ENCODE measurements at regions not wholly inside any gene's neighbourhood (a gene's known extent, or its start where the extent isn't known, plus 50 kb on each side); places are given as distances from the start of the nearest gene placed in this dataset.

DNA sequence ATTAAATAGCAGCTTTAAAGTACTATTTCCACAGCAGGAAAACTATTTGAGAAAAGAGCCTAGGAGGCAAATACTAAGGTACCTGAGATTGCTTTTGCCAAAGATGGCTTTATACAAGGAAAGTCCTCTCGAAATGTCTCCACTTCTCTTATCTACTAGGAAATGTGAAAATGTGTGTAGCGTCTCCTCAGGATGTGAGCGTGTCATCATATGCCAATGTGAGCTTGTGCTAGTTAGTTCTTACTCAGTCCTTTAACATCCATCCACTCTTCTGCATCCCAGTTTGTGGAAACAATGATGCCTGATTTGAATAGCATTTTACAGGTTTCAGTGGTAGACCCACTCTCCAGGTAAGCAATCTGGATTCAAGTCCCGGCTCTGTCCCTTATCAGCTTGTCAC lies 421.0 kb downstream of the DYNC2H1 start:
- DNase-seq = no peak

DNA sequence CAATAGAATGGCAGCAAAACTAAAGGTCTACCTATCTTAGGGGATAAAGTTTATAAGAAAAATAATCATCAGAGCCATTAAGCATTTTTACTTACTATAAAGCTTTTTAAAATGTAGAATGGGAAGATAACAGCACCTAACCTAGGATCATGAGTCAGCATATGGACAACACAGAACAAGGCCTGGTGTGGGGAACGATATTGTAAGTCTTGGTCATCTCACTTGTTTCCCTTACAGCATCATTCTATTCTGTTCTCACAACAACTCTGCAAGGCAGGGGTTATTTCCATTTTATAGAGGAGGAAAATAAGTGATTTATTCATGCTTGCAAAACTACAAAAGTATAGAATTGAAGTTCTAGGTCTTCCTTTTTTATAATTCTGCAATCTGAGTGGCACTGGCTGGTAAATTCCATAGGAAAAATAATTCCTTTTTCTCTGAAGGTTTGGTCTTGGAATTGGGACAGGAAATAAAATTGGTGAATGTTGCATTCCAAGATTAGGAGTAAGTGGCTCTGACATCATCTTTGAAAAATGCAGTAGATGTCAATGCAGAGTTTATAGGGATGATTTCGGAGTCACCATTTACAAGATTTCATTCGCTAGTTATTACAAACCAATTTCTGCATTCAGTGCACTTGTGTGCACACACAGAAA lies 423.0 kb downstream of the DYNC2H1 start:
- no peak for DNase-seq

DNA sequence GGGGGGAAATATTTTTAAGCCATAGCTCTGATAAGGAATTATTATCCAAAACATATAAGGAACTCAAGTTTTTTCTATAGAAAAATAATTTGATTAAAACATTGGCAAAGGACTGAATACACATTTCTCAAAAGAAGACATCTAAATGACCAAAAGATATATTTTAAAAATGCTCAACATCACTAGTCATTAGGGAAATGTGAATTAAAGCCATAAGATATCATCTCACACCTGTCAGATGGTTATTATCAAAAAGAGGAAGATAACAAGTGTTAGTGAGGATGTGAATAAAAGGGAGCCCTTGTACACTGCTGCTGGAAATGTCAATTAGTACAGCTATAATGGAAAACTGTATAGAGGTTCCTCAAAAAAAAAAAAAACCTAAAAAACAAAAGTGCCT lies 425.0 kb downstream of the DYNC2H1 start:
- DNase-seq = no peak

DNA sequence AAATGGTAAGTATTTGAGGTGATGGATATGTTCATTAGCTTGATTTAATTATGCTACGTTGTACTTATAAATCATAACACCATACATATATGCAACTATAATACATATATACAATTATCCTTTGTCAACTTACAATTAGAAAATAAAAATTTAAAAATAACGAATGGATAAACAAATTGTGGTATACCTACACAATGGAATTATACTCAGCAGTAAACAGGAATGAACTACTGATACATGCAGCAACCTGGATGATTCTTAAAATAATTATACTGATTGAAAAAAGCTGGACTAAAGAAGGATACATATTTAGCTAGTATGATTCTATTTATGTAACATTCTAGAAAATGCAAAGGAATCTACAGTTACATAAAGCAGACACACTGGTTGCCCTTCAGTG lies 425.7 kb downstream of the DYNC2H1 start:
- no peak for DNase-seq

DNA sequence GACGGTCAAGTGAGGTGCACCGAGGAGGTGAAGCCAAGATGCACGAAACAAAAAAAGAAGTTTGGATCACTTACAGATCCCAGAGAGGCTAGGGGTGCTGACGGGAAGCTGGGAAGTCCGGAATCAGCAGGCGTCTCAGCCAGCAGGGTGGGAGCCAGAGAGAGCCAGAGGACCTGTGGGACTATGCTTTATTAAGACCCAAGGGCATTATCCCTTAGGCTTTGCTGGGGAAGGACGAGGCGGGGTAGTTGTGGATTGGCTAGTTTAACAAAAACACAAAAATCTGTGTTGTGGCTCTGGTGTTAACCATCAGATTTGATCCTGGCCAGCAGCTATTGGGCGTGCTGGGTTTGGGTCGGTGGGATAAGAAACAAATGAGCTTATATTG lies 427.1 kb downstream of the DYNC2H1 start:
- no peak for DNase-seq

DNA sequence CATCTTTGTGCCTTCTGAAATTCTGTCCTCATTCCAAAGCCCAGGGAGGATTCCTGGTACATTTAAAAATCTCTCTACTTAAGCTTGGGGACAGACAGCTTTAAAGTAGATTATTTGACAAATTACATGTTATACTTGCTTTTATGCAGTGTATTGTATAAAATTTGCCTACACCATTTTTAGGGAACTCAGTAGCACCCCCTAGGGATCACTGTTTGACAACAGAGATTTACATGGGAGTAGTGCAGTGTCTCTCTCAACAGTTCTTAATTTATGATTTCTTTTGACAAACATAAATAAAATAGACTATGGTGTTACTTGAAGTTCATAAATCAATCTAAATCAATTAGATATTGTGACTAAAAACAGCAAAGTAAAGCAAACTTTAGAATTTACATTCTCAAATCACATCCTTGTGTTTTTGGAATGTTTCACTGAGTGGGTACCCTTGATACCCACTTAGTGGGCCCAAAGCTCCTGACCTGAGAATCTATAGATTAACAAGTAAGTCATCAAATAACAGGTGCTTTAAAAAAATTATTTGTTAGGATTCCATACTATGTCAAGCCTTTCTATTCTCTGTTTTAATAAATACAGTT lies 428.8 kb downstream of the DYNC2H1 start:
- no peak for DNase-seq

DNA sequence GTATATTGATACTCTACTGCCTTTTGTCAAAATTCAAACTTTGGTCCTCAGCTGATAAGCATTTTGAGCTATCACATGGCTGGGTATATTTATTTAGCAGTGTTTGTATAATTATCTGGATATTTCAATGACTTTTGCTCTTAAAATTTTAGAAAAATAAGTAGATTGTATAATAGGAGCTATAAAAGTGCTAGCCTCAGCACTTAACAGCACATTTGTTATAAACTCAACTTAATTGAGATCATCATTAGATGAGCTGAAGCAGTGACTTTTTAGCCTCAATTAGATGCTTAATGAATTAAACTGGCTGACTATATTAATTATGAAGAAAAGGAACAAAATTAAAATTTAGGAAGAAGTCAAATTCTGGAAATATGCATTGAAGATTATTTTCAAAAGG lies 429.9 kb downstream of the DYNC2H1 start:
- no peak for DNase-seq

DNA sequence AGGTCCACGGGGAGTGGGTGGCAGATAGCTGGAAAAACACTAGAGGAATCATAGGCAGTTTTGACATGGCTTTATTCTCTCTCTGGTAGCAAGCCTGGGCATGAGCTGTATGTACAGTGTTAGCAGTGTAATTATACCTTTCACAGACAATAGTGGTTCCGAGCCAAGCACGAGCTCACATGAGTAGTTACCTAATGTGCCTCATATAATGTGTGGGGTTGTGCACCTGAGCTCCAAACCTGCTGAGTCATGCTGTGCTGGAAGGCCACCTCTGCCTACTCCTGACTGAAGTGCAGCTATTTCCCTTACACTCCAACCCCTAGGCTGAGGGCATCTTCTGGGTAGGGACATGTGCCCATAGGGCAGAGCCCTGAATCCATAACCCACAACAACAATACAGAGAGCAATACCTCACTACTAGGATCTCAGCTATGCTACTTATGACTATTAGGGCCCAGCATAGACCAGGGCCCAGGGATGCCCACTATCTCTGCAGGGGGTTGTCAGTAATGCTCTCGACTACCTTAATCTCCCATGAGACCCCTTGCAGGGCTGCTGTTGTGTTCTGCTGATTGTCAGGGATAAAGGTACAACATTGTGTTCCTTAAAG lies 432.1 kb downstream of the DYNC2H1 start:
- DNase-seq = no peak

DNA sequence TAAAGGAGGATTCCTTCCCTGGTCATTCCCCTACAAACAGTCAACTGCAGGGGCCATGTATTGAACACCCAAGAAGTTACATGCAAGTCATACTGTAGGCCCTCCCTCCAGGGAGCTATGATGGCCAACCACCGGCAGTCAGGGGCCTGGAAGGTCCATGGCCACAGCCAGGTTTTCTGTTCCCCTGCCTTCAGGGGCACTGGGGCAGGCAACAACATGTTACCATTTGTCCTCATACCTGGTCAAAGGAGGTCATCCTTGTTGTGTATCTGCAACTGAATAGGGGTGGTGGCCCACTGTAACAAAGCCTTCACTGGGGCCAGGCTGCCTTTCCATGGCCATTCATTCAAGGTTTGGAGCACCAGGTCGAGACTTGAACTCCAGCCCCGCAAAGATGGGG lies 433.6 kb downstream of the DYNC2H1 start:
- DNase-seq = no peak

DNA sequence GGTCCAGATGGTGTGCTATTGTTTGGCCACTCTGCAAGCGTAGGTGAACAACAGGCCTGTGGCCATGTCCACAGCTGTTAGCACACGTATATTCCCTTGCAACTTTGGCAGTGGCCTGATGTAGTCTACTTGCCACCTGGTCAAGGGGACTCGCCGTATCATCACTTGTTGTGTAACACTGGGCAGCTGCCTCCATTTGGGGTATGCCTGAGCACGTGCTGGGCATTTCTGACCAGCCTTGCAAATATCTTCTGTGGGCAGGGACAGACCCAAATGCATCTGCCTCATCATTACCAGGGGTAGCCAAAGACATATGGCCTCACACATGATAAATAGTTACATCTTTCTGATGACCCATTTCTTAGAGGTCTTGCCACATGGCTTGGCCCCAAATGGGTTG lies 434.2 kb downstream of the DYNC2H1 start:
- DNase-seq = no peak

DNA sequence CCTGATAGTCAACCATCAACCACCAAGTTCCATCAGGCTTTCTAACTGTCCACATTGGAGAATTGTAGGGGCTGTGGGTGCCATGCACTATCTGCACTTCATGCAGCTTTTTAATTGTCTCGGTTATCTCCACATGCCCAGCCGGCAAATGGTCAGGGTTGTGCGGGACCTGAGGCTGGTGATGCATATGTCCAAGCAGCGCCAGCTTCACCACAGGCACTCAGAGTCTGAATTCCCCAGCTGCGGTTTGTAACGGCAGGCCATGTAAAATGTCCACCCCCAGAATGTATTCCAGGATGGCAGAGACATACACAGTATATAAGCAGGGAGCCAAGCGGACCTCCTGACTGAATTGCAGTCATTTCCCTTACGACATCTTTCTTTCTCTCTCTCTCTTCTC lies 435.6 kb downstream of the DYNC2H1 start:
- DNase-seq = no peak

DNA sequence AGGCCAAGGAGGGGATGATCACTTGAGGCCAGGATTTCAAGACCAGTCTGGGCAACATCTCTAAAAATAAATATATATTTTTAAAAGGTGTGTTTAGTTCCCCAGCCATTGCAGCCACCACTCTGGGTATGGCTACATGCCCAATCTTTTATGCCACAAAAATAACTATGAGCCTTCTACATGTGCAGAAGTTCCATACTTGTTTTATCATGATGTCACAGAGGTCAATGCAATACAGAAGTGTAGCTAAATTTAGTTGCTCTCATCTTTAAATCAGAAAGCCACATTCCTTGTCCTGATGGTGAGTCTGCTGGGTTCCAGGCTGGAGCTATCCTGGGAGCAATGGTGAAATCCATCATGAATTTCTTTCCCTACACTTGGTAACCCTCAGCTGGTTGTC lies 436.3 kb downstream of the DYNC2H1 start:
- DNase-seq = no peak

DNA sequence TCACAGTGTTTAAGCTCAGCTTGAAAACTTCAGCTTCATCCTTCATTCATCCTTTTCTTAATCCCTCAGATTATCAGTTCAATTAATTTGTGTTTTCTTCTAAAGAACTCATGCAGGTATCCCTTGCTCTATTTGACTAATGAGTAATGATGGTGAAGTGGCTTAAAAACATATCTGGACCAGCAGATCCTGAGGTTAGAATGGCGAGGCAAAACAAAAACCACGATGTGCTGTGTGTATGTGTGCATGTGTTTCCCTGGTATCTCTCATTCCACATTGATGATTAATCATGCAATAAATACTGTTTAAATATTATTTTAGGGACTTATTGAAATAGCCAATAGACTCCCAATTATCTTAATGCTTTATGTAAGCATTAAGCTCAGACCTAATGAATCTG lies 437.0 kb downstream of the DYNC2H1 start:
- DNase-seq = no peak

DNA sequence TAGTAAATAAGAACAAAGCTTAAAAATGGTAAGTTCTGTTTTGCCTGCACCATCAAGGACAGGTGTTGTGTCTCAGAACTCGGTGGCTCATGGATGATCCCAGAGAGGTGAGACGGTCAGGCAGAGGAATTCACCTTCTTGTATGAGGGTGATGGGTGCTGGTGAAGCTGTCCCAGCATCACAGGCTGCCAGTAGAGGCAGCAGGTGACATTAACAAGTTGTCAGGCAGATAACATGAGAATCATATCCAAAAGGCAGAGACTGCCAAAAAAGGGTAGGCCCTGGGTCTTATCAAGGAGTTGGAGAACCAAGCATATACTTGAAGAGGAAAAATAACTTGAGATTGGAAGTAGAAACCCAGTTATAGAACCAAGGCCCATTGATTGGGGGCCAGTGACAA lies 437.8 kb downstream of the DYNC2H1 start:
- DNase-seq = no peak

DNA sequence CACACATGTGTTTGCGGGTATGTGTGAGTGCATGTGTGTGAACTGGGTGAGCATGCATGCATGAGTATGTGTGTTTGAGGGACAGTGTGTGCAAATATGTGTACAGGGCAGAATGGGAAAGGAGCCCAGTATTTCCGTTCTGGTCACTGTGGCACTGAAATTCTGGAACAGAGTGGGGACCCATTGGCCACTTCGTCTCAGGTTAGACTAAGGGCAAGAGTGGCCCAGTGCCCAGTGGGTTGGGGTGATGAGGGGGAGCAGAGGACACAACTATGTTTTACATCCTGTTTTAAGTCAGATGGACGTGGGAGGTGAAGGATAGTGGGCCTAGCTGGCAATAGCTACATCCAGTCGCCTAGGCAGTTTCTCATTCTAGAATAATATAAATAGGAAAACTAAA lies 438.5 kb downstream of the DYNC2H1 start:
- DNase-seq = no peak

DNA sequence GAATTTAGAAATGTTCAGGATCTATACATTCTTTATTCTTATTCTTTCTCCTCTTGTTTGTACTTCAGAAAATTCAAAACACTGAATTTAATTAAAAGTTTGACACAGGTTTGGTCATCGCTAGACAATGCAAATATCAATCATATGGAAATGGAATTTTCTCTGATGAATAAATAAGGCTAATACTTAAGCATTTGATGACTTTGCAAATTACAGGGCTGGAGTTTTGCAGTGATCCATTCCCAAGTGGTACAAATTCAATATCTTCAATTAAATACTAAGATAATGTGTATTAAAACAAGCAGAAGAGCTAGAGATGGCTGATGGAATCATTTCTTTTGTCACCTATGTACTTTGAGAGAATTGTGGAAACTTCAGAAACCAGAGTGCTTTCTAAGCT lies 439.6 kb downstream of the DYNC2H1 start:
- DNase-seq = no peak

DNA sequence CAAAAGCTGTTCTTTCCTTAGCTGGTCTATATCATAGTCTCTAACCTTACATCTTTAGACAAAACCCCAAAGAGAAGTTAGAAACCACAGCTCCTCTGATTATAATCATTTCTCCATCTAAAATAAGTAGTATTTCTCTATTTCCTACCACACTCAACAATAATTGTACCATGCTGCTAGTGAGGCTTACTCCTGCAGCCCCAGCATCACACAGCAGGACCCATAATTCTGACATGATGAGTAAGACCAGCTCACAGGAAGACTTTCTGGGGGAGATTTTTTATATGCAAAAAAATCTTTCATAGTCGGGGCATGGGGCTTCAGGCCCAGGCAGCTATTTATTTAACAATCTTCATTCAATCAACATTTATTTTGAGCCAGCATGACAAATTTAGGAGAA lies 441.6 kb downstream of the DYNC2H1 start:
- DNase-seq = no peak

DNA sequence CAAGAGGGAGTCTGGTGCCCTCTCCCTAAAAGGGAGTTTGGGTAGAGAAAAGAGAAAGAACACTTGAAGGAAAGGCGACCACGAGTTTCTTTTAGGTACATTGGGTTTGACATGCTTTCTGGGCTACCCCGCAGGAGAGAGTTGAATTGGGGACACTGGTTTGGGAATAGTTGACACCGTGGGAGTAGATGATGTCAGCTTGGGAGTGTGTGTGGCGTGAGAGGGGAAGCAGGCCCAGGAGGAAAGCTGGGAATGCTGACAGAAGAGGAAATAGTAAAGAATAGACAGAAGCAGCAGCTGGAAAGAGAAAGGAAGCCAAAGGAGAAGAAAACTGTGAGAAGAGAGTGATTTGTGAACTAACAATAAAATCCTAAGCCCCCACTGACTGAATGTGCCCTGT lies 442.9 kb downstream of the DYNC2H1 start:
- DNase-seq = no peak

DNA sequence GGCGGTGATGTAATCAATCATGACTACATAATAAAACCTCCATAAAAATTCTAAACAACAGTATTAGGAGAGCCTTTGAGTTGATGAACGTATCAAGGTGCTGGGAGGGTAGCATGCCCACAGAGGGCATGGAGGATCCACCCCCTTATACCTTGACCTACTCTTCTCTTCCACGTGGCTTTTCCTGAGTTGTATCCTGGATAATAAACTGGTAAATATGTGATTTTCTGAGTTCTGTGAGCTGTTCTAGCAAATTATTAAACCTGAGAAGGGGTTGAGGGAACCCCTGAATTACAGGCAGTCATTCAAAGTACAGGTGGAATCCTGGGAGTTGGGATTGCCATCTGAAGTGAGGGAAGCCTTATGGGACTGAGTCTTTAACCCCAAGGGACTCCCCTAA lies 446.9 kb downstream of the DYNC2H1 start:
- DNase-seq = no peak

DNA sequence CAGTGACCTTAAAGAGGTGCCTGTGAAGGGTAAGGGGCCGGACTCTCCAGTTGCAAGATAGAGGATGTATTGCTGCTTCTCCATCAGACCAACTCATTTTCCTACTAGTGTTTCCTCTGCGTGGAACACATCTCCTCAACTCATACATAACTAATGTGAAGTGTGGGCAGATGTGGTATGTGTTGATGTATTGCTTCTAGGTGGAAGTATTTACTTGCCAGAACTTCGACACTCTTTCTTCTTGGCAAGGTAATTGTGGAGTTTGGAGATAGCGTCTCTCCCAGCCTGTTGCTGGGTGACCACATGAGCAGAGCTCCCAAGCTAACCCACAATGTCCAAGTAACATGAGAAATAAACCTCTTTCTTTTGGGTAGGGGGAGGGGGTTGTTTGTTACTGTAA lies 456.9 kb downstream of the DYNC2H1 start:
- no peak for DNase-seq

DNA sequence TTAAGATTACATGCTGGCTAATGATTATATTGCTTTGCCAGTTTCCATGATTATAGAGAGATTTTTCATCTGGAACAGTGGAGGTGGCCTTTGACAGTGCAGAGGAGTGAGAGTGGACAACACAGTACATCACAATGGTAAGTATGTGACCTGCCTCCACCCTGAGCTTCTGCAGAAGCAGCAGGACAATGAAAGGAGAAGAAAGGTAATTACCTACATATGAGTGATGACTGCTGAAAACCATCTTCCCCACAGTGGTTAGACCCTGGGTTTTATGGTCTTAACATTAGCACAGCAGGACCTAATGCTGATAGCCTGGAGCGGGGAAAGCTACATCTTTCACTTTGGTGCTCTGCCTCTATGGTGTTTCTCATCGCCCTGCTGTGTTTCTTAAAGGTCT lies 454.7 kb upstream of the DDI1 start:
- DNase-seq = no peak

DNA sequence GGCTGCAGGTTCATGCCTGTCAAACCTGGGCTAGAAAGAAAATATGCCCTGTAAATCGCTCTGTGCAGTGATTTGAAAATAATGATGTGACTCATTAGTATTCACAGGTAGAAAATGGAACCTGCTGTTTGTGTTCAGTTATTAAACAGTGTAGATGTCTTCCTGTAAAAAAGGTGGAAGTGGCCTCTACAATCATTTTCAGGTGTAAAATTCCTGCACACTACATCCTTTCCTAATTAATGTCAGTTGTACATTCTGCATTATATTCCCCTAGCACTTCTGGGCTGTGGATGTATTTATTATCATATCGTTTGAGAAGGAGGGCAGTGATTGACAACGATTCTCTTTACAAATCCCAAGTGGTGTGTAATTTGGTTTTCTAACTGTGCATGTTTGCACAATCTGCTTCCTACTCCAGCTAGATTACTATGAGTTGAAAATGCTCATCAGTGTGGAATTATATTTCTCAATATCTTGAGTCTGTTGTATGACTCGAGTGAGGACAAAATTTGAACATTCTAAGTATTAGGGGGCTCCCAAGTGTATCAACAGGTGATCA lies 454.0 kb upstream of the DDI1 start:
- DNase-seq = no peak

DNA sequence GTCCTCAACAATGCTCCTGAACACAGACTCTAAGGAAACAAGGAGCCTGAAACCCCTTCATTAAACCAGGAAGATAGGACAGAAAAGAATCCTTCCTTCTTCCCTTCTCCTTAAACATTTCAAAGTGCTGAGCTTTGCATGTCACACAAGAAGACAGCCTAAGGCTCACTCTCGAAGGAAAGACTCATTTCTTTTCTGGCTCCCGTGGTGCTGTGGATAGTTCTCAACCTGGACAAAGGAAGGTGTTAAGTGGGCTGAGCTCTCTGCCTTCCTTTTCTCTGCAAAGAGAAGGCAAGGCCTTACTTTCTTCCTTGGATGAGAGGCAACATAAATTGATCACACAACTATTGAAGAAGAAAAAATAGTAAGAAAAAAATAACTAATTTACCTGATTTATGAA lies 452.4 kb upstream of the DDI1 start:
- DNase-seq = no peak

DNA sequence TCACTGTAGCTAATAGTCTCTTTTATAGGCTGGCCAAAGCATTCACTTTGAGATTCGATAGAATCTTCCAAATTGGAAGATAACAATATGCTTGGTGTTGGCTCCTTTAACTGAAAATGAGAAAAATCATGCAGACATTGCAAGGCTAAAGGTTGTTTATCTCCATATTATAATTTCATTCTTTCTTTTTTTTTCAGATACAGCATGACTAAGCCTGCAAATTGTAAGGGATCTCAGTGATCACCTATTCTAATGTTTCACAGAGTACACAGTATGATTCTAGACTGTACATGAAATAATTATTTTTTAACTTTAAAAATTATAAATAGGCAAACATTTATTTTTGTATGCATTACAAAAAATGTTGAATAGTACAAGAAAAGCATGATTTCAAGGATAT lies 451.7 kb upstream of the DDI1 start:
- DNase-seq = no peak

DNA sequence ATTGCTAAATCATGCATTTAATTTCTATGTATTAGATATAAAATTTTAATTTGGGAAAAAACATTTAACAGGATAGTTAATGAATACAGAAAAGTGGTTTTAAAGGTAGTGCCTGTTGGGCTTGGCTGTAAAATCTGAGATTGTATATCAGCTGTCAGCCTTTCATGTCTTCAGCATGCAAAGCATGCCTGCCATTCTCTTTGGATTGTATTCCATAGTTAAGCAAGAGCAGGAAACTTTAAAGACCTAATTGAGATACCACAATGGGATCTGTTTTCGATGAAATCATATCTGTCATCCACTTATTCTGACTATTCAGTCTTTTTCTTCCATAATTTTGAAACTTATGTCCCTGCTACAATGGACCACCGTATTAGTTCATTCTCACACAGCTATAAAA lies 451.0 kb upstream of the DDI1 start:
- DNase-seq = no peak
